HL-60 (cell line): ENCODE measurements at regions not wholly inside any gene's neighbourhood (a gene's known extent, or its start where the extent isn't known, plus 50 kb on each side); places are given as distances from the start of the nearest gene placed in this dataset.

Experiments
- GABPA ChIP-seq: IDR thresholded peaks from 2 replicates; pipeline ENCODE4 v1.6.1; 2012; ENCODE audit warnings: low read depth
- POLR2AphosphoS5 ChIP-seq: IDR thresholded peaks from 2 replicates; pipeline ENCODE4 v1.6.1; 2012; ENCODE audit warnings: low read depth
- TF ChIP-seq, protein P1 (sequence below): IDR thresholded peaks from one replicate; pipeline ENCODE4 v1.5.1; 2011; ENCODE audit warnings: low read length, control low read depth, inconsistent platforms; ENCODE audit not compliant: insufficient read depth
- TF ChIP-seq, protein P2 (sequence below): IDR thresholded peaks from 2 replicates; pipeline ENCODE4 v1.6.1; 2012; ENCODE audit warnings: low read depth; ENCODE audit not compliant: insufficient replicate concordance

DNA sequence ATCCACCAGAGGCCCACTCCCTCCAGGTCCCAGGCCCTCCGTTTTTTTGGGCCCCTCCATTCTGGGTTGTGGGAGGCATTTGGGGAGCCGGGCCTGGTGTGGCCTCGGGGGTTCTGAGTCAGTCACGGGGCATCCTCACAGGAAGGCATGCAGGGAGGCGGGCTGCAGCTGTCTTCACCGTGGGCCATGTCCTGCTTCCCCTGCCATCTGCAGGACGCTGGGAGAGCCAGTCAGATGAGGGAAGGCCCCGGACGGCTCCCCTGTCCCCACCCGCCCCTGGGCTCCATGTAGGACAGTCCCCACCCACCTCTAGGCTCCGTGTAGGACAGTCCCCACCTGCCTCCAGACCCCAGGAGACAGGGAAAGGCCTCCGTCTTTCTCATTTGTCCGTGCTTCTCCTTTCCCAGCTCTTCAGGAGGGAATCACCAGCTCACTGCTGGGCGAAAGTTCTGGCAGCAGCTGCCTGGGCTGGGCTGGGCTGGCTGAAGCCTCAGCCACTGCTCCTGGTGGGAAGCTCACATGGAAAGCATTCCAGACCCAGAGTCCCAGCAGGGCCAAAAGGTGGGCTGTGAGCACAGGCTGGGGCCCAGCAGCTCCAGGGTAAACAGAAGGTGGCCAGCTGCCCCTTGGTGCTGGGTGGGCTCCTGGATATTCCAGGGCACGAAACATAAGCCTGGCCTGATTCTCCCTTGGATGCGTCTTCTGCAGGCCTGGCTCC, 217.8 kb downstream of the KIF26A start:
- TF ChIP-seq GABPA = no peak
- TF ChIP-seq, protein P1, sequence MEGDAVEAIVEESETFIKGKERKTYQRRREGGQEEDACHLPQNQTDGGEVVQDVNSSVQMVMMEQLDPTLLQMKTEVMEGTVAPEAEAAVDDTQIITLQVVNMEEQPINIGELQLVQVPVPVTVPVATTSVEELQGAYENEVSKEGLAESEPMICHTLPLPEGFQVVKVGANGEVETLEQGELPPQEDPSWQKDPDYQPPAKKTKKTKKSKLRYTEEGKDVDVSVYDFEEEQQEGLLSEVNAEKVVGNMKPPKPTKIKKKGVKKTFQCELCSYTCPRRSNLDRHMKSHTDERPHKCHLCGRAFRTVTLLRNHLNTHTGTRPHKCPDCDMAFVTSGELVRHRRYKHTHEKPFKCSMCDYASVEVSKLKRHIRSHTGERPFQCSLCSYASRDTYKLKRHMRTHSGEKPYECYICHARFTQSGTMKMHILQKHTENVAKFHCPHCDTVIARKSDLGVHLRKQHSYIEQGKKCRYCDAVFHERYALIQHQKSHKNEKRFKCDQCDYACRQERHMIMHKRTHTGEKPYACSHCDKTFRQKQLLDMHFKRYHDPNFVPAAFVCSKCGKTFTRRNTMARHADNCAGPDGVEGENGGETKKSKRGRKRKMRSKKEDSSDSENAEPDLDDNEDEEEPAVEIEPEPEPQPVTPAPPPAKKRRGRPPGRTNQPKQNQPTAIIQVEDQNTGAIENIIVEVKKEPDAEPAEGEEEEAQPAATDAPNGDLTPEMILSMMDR = no peak
- no peak for TF ChIP-seq POLR2AphosphoS5
- TF ChIP-seq, protein P2, sequence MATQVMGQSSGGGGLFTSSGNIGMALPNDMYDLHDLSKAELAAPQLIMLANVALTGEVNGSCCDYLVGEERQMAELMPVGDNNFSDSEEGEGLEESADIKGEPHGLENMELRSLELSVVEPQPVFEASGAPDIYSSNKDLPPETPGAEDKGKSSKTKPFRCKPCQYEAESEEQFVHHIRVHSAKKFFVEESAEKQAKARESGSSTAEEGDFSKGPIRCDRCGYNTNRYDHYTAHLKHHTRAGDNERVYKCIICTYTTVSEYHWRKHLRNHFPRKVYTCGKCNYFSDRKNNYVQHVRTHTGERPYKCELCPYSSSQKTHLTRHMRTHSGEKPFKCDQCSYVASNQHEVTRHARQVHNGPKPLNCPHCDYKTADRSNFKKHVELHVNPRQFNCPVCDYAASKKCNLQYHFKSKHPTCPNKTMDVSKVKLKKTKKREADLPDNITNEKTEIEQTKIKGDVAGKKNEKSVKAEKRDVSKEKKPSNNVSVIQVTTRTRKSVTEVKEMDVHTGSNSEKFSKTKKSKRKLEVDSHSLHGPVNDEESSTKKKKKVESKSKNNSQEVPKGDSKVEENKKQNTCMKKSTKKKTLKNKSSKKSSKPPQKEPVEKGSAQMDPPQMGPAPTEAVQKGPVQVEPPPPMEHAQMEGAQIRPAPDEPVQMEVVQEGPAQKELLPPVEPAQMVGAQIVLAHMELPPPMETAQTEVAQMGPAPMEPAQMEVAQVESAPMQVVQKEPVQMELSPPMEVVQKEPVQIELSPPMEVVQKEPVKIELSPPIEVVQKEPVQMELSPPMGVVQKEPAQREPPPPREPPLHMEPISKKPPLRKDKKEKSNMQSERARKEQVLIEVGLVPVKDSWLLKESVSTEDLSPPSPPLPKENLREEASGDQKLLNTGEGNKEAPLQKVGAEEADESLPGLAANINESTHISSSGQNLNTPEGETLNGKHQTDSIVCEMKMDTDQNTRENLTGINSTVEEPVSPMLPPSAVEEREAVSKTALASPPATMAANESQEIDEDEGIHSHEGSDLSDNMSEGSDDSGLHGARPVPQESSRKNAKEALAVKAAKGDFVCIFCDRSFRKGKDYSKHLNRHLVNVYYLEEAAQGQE = no peak
